Inferior parietal cortex (tissue), 1 donor: ENCODE measurements at regions not wholly inside any gene's neighbourhood (a gene's known extent, or its start where the extent isn't known, plus 50 kb on each side); places are given as distances from the start of the nearest gene placed in this dataset.
A peak's percentile ranks its signal among the peaks of the same experiment; 100 is the strongest.

Experiments
- DNase-seq: peaks from one replicate; pipeline ENCODE4 v3.0.0-alpha.2; 2016; ENCODE audit errors: extremely low spot score

DNA sequence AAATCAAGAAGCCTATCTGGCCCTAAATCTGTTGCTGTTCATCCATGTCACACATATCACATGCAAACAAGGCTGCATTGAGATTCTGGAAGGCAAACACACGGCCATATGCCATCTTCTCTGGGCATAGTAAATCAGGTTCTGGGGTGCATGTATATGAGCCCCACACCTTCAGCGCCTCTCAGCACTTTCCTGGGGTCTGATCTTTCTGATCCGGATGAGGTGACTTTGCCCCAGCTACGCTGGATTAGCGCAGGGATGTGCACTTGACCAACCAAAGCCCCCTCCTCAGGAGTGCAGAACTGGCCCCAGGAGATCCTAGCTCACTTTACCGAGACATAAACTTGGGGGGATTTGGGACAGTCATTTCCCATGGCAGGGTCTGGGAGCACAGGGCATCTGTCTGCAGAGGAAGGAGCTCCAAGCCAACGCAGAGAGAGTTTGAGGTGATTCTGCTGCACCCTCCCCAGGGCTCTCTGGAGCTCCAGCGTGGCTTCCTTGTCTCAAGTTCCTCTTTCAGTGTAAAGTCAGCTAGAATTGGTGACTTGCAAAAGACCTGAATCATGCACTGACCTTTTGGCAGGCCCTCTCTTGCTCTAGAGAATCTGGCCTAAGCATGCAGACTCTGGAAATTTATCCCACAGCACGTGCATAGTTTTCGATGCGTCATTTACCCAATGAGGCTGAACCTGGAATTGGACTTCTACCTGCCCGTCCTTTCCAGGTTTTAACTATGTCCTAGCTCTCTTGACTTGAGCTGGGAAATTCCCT, 63.5 kb upstream of the KLF13 start:
- no peak for DNase-seq

- peak; percentile 39 for DNase-seq
Observed at GRCh38 chr15:31263751-31264558, 62.7 kb upstream of the KLF13 start.

- no peak for DNase-seq
Observed at GRCh38 chr15:31264559-31265089, 62.0 kb upstream of the KLF13 start.

DNA sequence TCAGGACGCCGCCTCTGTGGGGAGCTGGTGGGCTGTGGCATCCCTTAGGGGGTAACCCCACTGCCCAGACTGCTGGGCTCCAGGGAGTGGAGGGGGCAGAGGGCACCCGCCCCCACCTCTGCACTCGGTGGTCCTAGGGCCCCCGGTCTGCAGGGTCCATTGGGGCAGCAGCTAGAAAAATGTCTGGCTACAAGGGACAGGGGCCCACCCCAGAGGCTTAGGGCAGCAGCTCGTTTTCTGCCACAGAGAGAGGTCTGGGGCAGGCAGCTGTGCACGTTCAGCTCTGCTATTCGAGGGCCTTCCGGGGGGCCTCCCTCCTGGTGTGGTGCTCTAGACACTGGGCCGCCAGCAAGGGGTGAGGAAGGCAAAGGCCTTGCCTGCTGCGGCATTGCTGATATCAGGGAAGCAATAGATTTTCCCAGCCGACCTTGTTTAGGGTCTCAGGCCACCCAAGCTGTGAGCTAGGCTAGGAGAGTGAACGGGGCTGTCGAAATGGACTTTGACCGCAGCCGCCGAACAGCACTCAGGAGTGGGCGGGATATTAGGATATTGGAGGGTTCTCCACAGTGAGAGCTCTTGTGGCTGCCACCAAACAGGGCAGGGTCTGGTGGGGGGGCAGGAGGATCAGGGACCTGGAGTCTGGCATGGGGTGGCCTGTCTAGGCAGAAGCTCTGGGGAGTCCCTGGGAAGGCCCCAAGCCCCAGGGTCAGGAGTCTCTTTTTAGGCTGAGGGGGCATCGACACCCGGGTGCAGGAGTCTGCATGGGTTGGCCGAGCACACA, 61.4 kb upstream of the KLF13 start:
- no peak for DNase-seq

GRCh38 chr15:31265871-31266711, 60.5 kb upstream of the KLF13 start:
- DNase-seq: no peak

- DNase-seq: no peak
Observed at GRCh38 chr15:31266712-31267111, 59.9 kb upstream of the KLF13 start.

DNA sequence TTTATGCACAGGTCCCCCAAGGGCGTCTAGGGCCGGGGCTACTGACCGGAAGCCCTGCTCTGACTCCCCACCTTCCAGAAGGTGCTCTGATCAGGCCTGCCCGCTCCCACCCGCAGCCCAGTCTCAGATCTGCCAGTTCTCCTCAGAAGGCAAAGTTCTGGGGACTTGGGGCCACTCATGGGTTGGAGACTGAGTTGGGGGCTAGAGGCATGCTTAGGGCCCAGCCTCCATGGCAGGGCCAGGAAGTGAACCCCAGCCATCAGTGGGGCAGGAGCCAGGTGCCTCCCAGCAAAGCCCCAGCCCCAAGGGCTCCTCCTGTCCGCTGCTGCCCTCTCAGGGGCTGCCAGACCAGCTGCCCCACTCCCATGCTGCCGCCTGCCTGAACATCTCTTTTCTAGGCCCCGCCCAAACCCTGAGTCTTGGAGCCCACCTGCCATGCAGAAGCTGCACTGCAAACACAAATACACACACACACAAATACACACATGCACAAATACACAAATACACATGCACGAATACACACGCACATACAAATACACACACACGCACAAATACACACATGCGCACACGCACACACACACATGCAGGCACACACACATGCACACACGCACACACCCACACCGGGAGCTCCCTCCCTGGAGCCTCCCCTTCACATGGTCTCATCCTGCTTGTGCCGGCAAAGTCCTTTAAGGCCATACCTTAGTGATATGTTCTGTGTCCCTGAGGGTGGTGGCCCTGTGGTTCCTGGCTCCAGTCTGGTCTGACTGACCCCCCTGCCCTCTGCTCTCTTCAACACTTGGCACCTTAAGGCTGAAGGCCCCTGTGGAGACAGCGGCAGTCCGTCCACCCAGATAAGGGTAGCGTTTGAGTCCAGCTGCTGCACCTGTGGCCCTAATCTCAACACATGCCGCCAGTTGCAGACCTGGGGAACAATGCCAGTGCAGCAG, 59.2 kb upstream of the KLF13 start:
- no peak for DNase-seq

- no peak for DNase-seq
Observed at GRCh38 chr15:31268108-31268501, 58.5 kb upstream of the KLF13 start.

- DNase-seq: no peak
Observed at GRCh38 chr15:31268911-31269784, 57.5 kb upstream of the KLF13 start.

DNA sequence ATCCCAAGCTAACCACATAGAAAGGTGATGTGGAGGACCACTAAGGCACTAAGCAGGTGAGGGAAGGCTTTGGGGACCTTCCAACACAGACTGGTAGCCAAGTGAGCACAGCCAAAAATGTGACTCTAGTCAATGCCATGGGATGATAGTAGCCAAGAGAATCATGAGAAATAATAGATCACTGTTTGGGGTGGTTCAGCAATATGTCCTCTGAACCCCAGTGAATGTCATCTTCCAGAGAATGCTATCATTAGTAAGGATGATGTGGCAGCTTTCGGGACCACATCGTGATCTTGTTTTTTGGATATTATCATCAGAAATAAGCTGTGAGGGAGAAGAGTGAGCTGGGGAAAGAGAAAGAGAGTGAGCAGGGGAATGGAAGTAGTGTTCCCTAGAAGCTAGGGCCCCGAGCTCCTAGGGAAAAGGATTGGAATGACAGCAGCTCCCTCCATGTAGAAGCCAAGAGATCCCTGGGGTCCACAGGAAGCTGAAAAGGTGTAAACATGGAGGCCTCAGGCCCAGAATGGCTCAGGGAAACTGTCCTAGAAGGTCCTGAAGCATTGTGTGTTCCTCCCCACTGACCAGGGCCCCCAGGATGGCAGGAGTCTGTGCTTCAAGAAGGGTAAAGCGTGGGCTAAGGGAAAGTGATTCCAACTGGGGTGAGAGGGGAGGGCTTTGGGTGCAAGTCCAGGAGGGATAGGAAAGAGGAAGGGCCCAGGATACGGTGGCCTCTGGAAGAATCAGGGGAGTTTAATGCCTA, 56.6 kb upstream of the KLF13 start:
- no peak for DNase-seq

GRCh38 chr15:31270767-31271166, 55.9 kb upstream of the KLF13 start:
- no peak for DNase-seq

DNA sequence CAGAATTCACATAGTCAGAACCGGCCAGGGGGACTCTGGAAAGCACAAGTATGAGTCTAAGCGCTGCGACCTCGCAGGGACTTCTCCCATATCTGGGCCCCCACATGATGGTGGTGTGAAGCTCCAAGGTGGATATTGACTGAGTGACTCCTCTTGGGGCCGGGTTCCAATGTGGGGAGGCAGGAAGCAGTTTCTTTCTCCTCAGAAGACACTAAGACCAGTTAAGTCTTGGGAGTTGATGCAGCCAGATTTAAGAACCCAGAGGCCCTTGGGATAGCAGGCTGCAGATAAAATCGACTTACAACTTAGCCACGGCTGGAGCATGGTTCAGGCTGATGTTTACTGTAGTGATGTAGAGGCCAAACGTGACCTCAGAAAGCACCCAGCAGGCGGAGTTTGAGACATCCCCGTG, 55.4 kb upstream of the KLF13 start:
- DNase-seq: no peak

GRCh38 chr15:31271711-31272557, 54.7 kb upstream of the KLF13 start:
- no peak for DNase-seq

DNA sequence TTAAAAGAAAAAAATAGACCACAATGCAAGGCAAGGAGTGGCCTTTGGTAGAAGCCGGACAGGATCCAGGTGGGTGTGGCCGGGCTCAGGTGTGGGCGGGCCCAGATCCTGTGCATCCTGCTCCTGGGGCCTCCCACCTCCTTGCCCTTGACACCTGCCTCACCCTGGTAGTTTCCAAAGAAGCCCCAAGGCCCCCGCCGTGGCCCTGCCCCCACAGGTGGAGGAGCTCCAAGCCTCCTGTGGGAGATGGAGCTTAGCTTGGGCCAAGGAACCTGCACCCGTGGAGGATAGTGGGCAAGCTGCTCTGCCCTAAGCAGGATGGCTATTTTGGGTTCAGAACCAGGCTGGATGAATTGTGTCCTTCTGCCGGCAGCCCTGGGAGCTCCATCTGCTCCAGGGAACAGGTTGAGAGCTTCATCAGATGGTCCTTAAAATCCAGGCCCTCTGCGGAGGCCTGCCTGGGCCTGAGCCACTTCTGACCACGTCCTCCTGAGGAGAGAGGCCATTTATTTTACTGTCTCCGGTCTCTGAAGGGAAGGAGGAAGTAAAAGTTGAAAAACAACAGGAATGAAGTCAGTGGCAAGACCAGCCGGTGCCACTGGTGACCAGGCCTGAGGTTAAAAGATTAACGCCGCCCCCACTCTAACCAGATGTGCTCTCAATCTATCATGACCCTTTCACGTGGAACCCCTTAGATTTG, 53.9 kb upstream of the KLF13 start:
- no peak for DNase-seq

DNA sequence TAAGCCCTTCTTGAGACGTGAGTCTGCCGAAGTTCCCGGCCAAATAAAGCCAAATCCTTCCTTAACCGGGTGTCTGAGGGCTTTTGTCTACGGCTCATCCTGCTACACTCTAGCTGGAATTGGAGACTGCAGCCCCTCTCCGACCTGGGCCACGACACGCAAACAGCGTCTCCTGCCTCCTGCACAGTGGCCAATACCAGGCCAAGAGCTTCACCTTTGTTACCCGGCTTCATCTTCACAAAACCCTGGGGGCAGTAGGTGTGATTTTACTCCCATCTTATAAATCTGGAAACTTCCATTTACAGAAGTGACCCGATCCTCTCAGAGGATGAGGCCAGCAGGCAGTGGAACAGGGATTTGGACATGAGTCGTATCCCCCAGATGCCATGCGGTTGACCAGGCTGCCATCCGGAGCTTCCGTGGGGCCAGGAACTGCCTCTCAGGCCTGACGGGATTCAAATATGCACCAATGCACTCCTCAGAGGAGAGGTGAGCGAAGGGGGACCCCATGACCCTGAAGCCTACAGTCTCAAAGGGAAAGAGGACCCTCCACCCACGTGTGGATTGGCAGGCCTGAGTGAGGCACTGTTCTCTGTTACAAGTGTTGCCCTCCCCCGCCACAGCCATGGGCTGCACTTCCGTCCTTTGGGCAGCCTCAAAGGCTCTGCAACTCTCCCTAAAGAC, 53.2 kb upstream of the KLF13 start:
- no peak for DNase-seq
